ENCODE measurements at regions not wholly inside any gene's neighbourhood (a gene's known extent, or its start where the extent isn't known, plus 50 kb on each side); places are given as distances from the start of the nearest gene placed in this dataset.
"Not testable (repeated sequence)": the region's sequence is repeated elsewhere in the genome, so short reads cannot be mapped to it uniquely, and the experiment has no call there.

DNA sequence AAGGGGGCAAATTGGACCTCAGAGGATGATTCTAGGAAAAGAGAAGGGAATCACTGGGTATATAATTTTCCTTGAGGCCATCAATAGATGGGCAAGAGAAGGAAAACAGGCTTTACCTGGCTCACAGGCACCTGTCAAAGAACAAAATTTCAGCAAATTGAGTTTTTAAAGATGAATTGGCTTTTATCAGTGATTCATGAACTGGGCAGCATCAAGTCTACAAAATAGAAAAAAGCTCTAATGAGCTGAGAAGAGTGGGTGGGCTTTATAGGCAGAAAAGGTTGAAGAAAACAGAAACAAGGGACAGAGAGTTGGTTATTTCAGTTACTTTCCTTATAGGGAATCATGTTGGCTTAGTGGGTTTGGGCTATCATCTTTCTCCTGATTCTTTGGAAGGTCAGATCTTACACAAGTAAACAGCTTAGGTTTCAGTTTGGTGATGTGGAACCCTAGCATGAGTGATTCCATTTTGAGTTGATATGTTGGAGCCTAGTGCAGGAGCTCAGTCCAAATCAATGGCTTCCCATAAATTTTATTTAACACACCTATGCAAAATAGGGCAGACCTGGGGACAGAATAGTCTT is 120.7 kb upstream of the MED14 start:
- H3K4me1 ChIP-seq (ENCODE audit: control insufficient read depth in 1 of 2, extremely low read depth in 1 of 2, insufficient read depth in 2 of 2, low read length in 2 of 2): no peaks in the 10 kb centered on the region
- H3K4me3 Mint-ChIP-seq: no peak overlapping the region
- DNase-seq: no peak
- no peaks in the 10 kb centered on the region for H3K36me3 ChIP-seq (ENCODE audit: control insufficient read depth in 2 of 2, extremely low read depth in 1 of 2, insufficient read depth in 1 of 2, low read length in 1 of 2)
- no peaks in the 10 kb centered on the region for H3K27me3 ChIP-seq (replicated peaks in 1 of 2; ENCODE audit: control insufficient read depth in 2 of 2, extremely low read depth in 1 of 2, insufficient read depth in 2 of 2, low read length in 1 of 2)
- no peaks in the 10 kb centered on the region for H3K9me3 ChIP-seq
- no peaks in the 10 kb centered on the region for H3K9me3 Mint-ChIP-seq
- no peak overlapping the region for H3K27ac Mint-ChIP-seq
- H3K36me3 Mint-ChIP-seq: no peaks in the 10 kb centered on the region
- H3K4me1 Mint-ChIP-seq: no peaks in the 10 kb centered on the region
- ChIA-PET POLR2A (interaction anchor here in 1 of 2 donors (0.7 kb wide), 1 partner anchor 19 kb away, joined by 3 read pairs; no protein-coding TSS in a partner anchor), CTCF (no interaction called here)
- H3K4me3 ChIP-seq (ENCODE audit: control insufficient read depth in 1 of 2, extremely low read depth in 1 of 2, low read length in 1 of 2): no peak overlapping the region
- H3K27me3 Mint-ChIP-seq: peaks cover 2 to 20% of the 10 kb centered on the region in 2 donors
- ATAC-seq (replicated peaks in 1 of 4): no peak
- no peak overlapping the region for H3K27ac ChIP-seq (ENCODE audit: low read length)

- H3K4me1 Mint-ChIP-seq; ATAC-seq (replicated peaks in 1 of 4); H3K27me3 ChIP-seq (replicated peaks in 1 of 2; ENCODE audit: control insufficient read depth in 2 of 2, extremely low read depth in 1 of 2, insufficient read depth in 2 of 2, low read length in 1 of 2); H3K27ac ChIP-seq (ENCODE audit: low read length); H3K4me3 ChIP-seq (ENCODE audit: control insufficient read depth in 1 of 2, extremely low read depth in 1 of 2, low read length in 1 of 2); H3K4me3 Mint-ChIP-seq; H3K4me1 ChIP-seq (ENCODE audit: control insufficient read depth in 1 of 2, extremely low read depth in 1 of 2, insufficient read depth in 2 of 2, low read length in 2 of 2); H3K9me3 ChIP-seq; DNase-seq; CTCF ChIA-PET; H3K27ac Mint-ChIP-seq; POLR2A ChIA-PET; H3K9me3 Mint-ChIP-seq; H3K36me3 ChIP-seq (ENCODE audit: control insufficient read depth in 2 of 2, extremely low read depth in 1 of 2, insufficient read depth in 1 of 2, low read length in 1 of 2); H3K36me3 Mint-ChIP-seq: not testable (repeated sequence)
- 94% methylated on average over 8 of the region's 47 CpGs for WGBS (ENCODE audit: insufficient coverage)
- H3K27me3 Mint-ChIP-seq: peaks cover 0 to 29% of the 10 kb centered on the region in 2 donors
Measured at GRCh38 chrX:40861952-40862554, 126.7 kb upstream of the MED14 start.

GRCh38 chrX:40863260-40863659 is 127.9 kb upstream of the MED14 start:
- H3K4me3 Mint-ChIP-seq; ATAC-seq (replicated peaks in 1 of 4); CTCF ChIA-PET; POLR2A ChIA-PET; H3K27me3 ChIP-seq (replicated peaks in 1 of 2; ENCODE audit: control insufficient read depth in 2 of 2, extremely low read depth in 1 of 2, insufficient read depth in 2 of 2, low read length in 1 of 2); H3K4me1 Mint-ChIP-seq; H3K9me3 Mint-ChIP-seq; H3K4me3 ChIP-seq (ENCODE audit: control insufficient read depth in 1 of 2, extremely low read depth in 1 of 2, low read length in 1 of 2); H3K36me3 Mint-ChIP-seq; DNase-seq; H3K4me1 ChIP-seq (ENCODE audit: control insufficient read depth in 1 of 2, extremely low read depth in 1 of 2, insufficient read depth in 2 of 2, low read length in 2 of 2); H3K36me3 ChIP-seq (ENCODE audit: control insufficient read depth in 2 of 2, extremely low read depth in 1 of 2, insufficient read depth in 1 of 2, low read length in 1 of 2); H3K9me3 ChIP-seq; H3K27ac Mint-ChIP-seq; H3K27ac ChIP-seq (ENCODE audit: low read length): not testable (repeated sequence)
- H3K27me3 Mint-ChIP-seq: peaks cover 0 to 37% of the 10 kb centered on the region in 2 donors
- WGBS (ENCODE audit: insufficient coverage): no CpG with 5 or more reads among the region's 4 CpGs

- H3K27ac Mint-ChIP-seq: no peak overlapping the region
- POLR2A ChIA-PET: no interaction called here
- no peaks in the 10 kb centered on the region for H3K9me3 Mint-ChIP-seq
- no CpG with 5 or more reads among the region's 1 CpG for WGBS (ENCODE audit: insufficient coverage)
- no peaks in the 10 kb centered on the region for H3K4me1 Mint-ChIP-seq
- CTCF ChIA-PET: no interaction called here
- Histone ChIP-seq H3K27me3 (replicated peaks in 1 of 2; ENCODE audit: control insufficient read depth in 2 of 2, extremely low read depth in 1 of 2, insufficient read depth in 2 of 2, low read length in 1 of 2) (no peaks in the 10 kb centered on the region), H3K36me3 (ENCODE audit: control insufficient read depth in 2 of 2, extremely low read depth in 1 of 2, insufficient read depth in 1 of 2, low read length in 1 of 2) (no peaks in the 10 kb centered on the region), H3K9me3 (no peaks in the 10 kb centered on the region), H3K27ac (ENCODE audit: low read length) (no peak overlapping the region), H3K4me1 (ENCODE audit: control insufficient read depth in 1 of 2, extremely low read depth in 1 of 2, insufficient read depth in 2 of 2, low read length in 2 of 2) (no peaks in the 10 kb centered on the region), H3K4me3 (ENCODE audit: control insufficient read depth in 1 of 2, extremely low read depth in 1 of 2, low read length in 1 of 2) (no peak overlapping the region)
- H3K27me3 Mint-ChIP-seq: peaks cover 0 to 38% of the 10 kb centered on the region in 2 donors
- no peaks in the 10 kb centered on the region for H3K36me3 Mint-ChIP-seq
- H3K4me3 Mint-ChIP-seq: no peak overlapping the region
- ATAC-seq (replicated peaks in 1 of 4) (no peak), DNase-seq (no peak)
Measured at GRCh38 chrX:40863671-40864070, 128.3 kb upstream of the MED14 start.

- no peak overlapping the region for H3K4me3 Mint-ChIP-seq
- 100% methylated on average over 1 of the region's 1 CpG for WGBS (ENCODE audit: insufficient coverage)
Measured at GRCh38 chrX:40864972-40865371, 129.6 kb upstream of the MED14 start.

DNA sequence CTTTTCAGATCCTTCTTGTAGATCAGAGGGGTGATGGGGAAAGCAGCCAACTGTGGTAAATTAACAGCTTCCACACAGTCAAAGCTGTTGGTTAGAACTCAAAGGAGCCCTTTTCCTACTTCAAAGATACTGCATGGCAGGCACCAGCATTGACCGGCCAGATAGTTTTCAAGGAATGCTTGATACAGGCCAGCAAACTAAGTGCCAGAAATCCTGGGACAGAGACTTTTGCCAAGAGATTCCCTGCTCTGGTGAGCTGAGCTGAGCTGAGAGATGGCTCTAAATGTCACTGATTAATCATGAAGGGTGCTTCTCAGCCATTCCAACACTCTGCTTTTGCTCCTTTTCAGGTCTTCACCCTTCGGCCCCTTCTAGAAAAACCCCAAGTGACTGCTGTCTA is 131.6 kb upstream of the MED14 start:
- H3K9me3 ChIP-seq: no peaks in the 10 kb centered on the region
- Mint-ChIP-seq H3K4me3 (no peak overlapping the region), H3K9me3 (no peaks in the 10 kb centered on the region), H3K36me3 (no peaks in the 10 kb centered on the region), H3K4me1 (peaks cover 0 to 2% (median 0%) of the 10 kb centered on the region in 3 donors), H3K27me3 (peaks cover 6 to 38% of the 10 kb centered on the region in 2 donors), H3K27ac (no peak overlapping the region)
- ChIA-PET POLR2A (no interaction called here), CTCF (no interaction called here)
- ATAC-seq (replicated peaks in 1 of 4) (no peak), DNase-seq (no peak)
- H3K27ac ChIP-seq (ENCODE audit: low read length): no peak overlapping the region
- H3K4me1 ChIP-seq (ENCODE audit: control insufficient read depth in 1 of 2, extremely low read depth in 1 of 2, insufficient read depth in 2 of 2, low read length in 2 of 2): no peaks in the 10 kb centered on the region
- no peak overlapping the region for H3K4me3 ChIP-seq (ENCODE audit: control insufficient read depth in 1 of 2, extremely low read depth in 1 of 2, low read length in 1 of 2)
- H3K27me3 ChIP-seq (replicated peaks in 1 of 2; ENCODE audit: control insufficient read depth in 2 of 2, extremely low read depth in 1 of 2, insufficient read depth in 2 of 2, low read length in 1 of 2): no peaks in the 10 kb centered on the region
- no peaks in the 10 kb centered on the region for H3K36me3 ChIP-seq (ENCODE audit: control insufficient read depth in 2 of 2, extremely low read depth in 1 of 2, insufficient read depth in 1 of 2, low read length in 1 of 2)
- WGBS (ENCODE audit: insufficient coverage): 100% methylated on average over 1 of the region's 2 CpGs

More at GRCh38 chrX:40864972-40865371, 129.6 kb upstream of the MED14 start:
- H3K27ac Mint-ChIP-seq: no peak overlapping the region
- no peaks in the 10 kb centered on the region for H3K9me3 ChIP-seq
- ATAC-seq (replicated peaks in 1 of 4) (no peak), DNase-seq (no peak)
- H3K4me1 ChIP-seq (ENCODE audit: control insufficient read depth in 1 of 2, extremely low read depth in 1 of 2, insufficient read depth in 2 of 2, low read length in 2 of 2): no peaks in the 10 kb centered on the region
- no peaks in the 10 kb centered on the region for H3K27me3 ChIP-seq (replicated peaks in 1 of 2; ENCODE audit: control insufficient read depth in 2 of 2, extremely low read depth in 1 of 2, insufficient read depth in 2 of 2, low read length in 1 of 2)
- CTCF ChIA-PET: no interaction called here
- POLR2A ChIA-PET: no interaction called here
- H3K4me1 Mint-ChIP-seq: no peaks in the 10 kb centered on the region
- no peaks in the 10 kb centered on the region for H3K9me3 Mint-ChIP-seq
- no peaks in the 10 kb centered on the region for H3K36me3 Mint-ChIP-seq
- H3K27me3 Mint-ChIP-seq: peaks cover 3 to 37% of the 10 kb centered on the region in 2 donors
- H3K4me3 ChIP-seq (ENCODE audit: control insufficient read depth in 1 of 2, extremely low read depth in 1 of 2, low read length in 1 of 2): no peak overlapping the region
- no peaks in the 10 kb centered on the region for H3K36me3 ChIP-seq (ENCODE audit: control insufficient read depth in 2 of 2, extremely low read depth in 1 of 2, insufficient read depth in 1 of 2, low read length in 1 of 2)
- H3K27ac ChIP-seq (ENCODE audit: low read length): no peak overlapping the region

DNA sequence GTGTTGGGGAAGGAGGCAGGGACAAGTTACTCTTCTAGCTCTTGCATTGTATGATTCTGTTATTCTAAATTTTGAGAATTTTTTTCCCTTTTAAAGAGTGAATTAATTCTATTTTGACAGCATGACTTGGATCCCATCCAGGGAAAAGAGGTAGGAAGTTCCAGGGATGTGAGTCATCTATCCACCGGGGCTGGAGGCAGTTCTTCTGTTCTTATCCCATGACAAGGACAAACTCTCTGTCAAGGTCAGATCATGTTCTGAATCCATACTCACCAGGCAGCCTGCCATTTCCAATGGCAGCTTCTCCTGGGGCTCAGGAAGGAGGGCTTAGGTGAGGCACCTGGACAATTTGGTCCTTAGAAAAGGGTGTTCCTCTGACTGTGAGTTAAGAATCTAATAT is 132.0 kb upstream of the MED14 start:
- Mint-ChIP-seq H3K36me3 (no peaks in the 10 kb centered on the region), H3K4me3 (no peak overlapping the region), H3K4me1 (peaks cover 0 to 2% (median 0%) of the 10 kb centered on the region in 3 donors), H3K27me3 (peaks cover 6 to 38% of the 10 kb centered on the region in 2 donors), H3K27ac (no peak overlapping the region), H3K9me3 (no peaks in the 10 kb centered on the region)
- no CpG with 5 or more reads among the region's 1 CpG for WGBS (ENCODE audit: insufficient coverage)
- no peak for DNase-seq
- Histone ChIP-seq H3K4me1 (ENCODE audit: control insufficient read depth in 1 of 2, extremely low read depth in 1 of 2, insufficient read depth in 2 of 2, low read length in 2 of 2) (no peaks in the 10 kb centered on the region), H3K36me3 (ENCODE audit: control insufficient read depth in 2 of 2, extremely low read depth in 1 of 2, insufficient read depth in 1 of 2, low read length in 1 of 2) (no peaks in the 10 kb centered on the region), H3K27me3 (replicated peaks in 1 of 2; ENCODE audit: control insufficient read depth in 2 of 2, extremely low read depth in 1 of 2, insufficient read depth in 2 of 2, low read length in 1 of 2) (no peaks in the 10 kb centered on the region), H3K4me3 (ENCODE audit: control insufficient read depth in 1 of 2, extremely low read depth in 1 of 2, low read length in 1 of 2) (no peak overlapping the region), H3K9me3 (no peaks in the 10 kb centered on the region), H3K27ac (ENCODE audit: low read length) (no peak overlapping the region)
- POLR2A ChIA-PET: no interaction called here
- CTCF ChIA-PET: interaction anchor here (0.6 kb wide), 2 partner anchors 73 to 248 kb away, joined by 4 to 5 read pairs; no protein-coding TSS in a partner anchor
- no peak for ATAC-seq (replicated peaks in 1 of 4)
